ENCODE measurements at regions not wholly inside any gene's neighbourhood (a gene's known extent, or its start where the extent isn't known, plus 50 kb on each side); places are given as distances from the start of the nearest gene placed in this dataset.
A peak's percentile ranks its signal among the peaks of the same experiment; 100 is the strongest.

DNA sequence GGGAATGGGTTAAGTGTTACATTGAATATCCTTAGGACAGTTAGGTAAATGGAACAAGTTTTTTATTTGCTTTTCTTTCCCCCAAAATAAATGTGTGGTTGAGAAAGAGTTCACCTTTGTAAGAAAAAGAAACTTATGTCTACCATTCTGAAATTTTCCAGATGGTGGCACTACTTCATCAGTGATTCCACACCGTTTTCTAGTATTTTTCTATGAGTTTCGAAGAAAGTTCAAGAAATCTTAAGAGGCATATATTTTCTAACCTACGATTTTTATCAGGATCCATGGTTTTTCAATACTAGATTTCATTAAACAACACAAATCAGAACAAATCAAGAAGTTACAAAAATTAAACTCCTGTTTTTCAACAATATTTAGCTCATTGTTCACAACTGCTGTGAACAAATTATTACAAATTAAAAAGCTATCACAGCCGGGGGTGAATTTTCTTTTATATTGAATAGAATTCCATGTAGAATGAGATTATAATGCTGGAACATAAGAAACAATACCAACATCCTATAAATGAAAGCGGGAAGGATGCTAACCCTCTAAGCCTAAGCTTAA lies 163.1 kb upstream of the NPVF start:
- H3K27ac Mint-ChIP-seq, result no peak overlapping the region
- H3K27me3 Mint-ChIP-seq, result peaks cover 5% of the 10 kb centered on the region
- no peaks in the 10 kb centered on the region for H3K36me3 Mint-ChIP-seq
- no peaks in the 10 kb centered on the region for H3K4me1 Mint-ChIP-seq
- no peaks in the 10 kb centered on the region for H3K9me3 Mint-ChIP-seq
- H3K4me3 Mint-ChIP-seq, result no peak overlapping the region

GRCh38 chr7:25391961-25392587 lies 163.8 kb upstream of the NPVF start:
- Mint-ChIP-seq H3K27me3 (peaks cover 5% of the 10 kb centered on the region), H3K4me1 (no peaks in the 10 kb centered on the region), H3K4me3 (no peak overlapping the region), H3K27ac (no peak overlapping the region), H3K36me3 (no peaks in the 10 kb centered on the region), H3K9me3 (no peaks in the 10 kb centered on the region)

GRCh38 chr7:25392588-25393338 lies 164.5 kb upstream of the NPVF start:
- Mint-ChIP-seq H3K27ac (no peak overlapping the region), H3K9me3 (no peaks in the 10 kb centered on the region), H3K4me1 (no peaks in the 10 kb centered on the region), H3K4me3 (no peak overlapping the region), H3K36me3 (no peaks in the 10 kb centered on the region), H3K27me3 (peaks cover 5% of the 10 kb centered on the region)

GRCh38 chr7:25395976-25396375 lies 167.7 kb upstream of the NPVF start:
- Mint-ChIP-seq H3K4me1 (no peaks in the 10 kb centered on the region), H3K27me3 (no peaks in the 10 kb centered on the region), H3K9me3 (no peaks in the 10 kb centered on the region), H3K27ac (no peak overlapping the region), H3K4me3 (no peak overlapping the region), H3K36me3 (no peaks in the 10 kb centered on the region)

GRCh38 chr7:25396668-25397067 lies 168.4 kb upstream of the NPVF start:
- Mint-ChIP-seq H3K9me3 (no peaks in the 10 kb centered on the region), H3K4me1 (no peaks in the 10 kb centered on the region), H3K27ac (no peak overlapping the region), H3K27me3 (no peaks in the 10 kb centered on the region), H3K36me3 (no peaks in the 10 kb centered on the region), H3K4me3 (no peak overlapping the region)

DNA sequence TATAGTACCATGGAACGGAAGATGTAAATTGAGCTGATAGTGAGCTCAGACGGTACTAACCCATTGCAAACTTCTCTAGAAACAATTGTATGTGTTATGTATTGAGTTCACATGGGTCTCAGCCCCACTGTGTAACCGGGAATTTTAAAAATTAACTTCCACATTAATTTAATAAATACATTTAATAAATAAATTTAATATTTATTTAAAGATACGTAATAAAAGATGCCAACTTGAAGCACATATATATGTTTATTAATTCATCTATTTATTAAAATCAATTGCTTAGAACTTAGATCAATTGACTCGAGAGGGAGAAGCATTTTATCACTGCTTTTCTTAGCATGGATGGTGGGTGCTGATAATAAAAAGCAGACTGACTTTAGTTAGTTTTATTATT lies 170.1 kb upstream of the NPVF start:
- Mint-ChIP-seq H3K27ac (no peak overlapping the region), H3K27me3 (peaks cover 7% of the 10 kb centered on the region), H3K4me1 (no peaks in the 10 kb centered on the region), H3K36me3 (no peaks in the 10 kb centered on the region), H3K4me3 (no peak overlapping the region), H3K9me3 (no peaks in the 10 kb centered on the region)

- no peaks in the 10 kb centered on the region for H3K9me3 Mint-ChIP-seq
- H3K4me3 Mint-ChIP-seq, result no peak overlapping the region
- H3K27ac Mint-ChIP-seq, result no peak overlapping the region
These were observed 170.9 kb upstream of the NPVF start for GRCh38 chr7:25399000-25399750.

GRCh38 chr7:25402532-25402931 lies 174.2 kb upstream of the NPVF start:
- no peak overlapping the region for H3K27ac Mint-ChIP-seq
- no peaks in the 10 kb centered on the region for H3K36me3 Mint-ChIP-seq
- H3K4me1 Mint-ChIP-seq, result no peaks in the 10 kb centered on the region
- H3K27me3 Mint-ChIP-seq, result peaks cover 14% of the 10 kb centered on the region
- H3K4me3 Mint-ChIP-seq, result no peak overlapping the region
- no peaks in the 10 kb centered on the region for H3K9me3 Mint-ChIP-seq

More at GRCh38 chr7:25399000-25399750, 170.9 kb upstream of the NPVF start:
- no peaks in the 10 kb centered on the region for H3K36me3 Mint-ChIP-seq
- H3K27me3 Mint-ChIP-seq, result peaks cover 7% of the 10 kb centered on the region
- H3K4me1 Mint-ChIP-seq, result no peaks in the 10 kb centered on the region

- Mint-ChIP-seq H3K27ac (no peak overlapping the region), H3K36me3 (no peaks in the 10 kb centered on the region), H3K4me3 (no peak overlapping the region), H3K27me3 (peaks cover 29% of the 10 kb centered on the region), H3K9me3 (peaks cover 0 to 2% (median 0%) of the 10 kb centered on the region in 3 donors), H3K4me1 (no peaks in the 10 kb centered on the region)
These were observed 177.4 kb upstream of the NPVF start for GRCh38 chr7:25405736-25406135.

DNA sequence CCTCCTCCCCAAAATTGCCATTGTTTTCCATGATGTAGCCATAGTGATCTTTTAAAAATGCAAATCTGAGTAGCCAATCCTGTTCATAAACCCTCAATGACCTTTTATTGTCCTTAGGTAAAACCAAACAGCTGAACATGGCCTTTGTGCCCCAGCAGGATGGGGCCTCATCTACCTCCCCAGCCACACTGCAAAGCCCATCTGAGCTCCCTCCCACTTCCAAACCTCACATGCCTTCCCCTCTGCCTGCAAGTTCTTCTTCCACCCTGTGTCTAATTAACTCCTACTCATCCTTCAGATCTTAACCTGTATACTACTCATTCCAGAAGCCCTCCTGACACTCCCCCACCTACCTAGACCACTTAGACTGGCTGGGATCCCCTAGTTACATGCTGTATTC lies 178.8 kb upstream of the NPVF start:
- H3K36me3 Mint-ChIP-seq, result no peaks in the 10 kb centered on the region
- peaks cover 29% of the 10 kb centered on the region for H3K27me3 Mint-ChIP-seq
- no peak overlapping the region for H3K4me3 Mint-ChIP-seq
- H3K9me3 Mint-ChIP-seq, result peaks cover 0 to 2% (median 0%) of the 10 kb centered on the region in 3 donors
- H3K27ac Mint-ChIP-seq, result no peak overlapping the region
- H3K4me1 Mint-ChIP-seq, result no peaks in the 10 kb centered on the region

DNA sequence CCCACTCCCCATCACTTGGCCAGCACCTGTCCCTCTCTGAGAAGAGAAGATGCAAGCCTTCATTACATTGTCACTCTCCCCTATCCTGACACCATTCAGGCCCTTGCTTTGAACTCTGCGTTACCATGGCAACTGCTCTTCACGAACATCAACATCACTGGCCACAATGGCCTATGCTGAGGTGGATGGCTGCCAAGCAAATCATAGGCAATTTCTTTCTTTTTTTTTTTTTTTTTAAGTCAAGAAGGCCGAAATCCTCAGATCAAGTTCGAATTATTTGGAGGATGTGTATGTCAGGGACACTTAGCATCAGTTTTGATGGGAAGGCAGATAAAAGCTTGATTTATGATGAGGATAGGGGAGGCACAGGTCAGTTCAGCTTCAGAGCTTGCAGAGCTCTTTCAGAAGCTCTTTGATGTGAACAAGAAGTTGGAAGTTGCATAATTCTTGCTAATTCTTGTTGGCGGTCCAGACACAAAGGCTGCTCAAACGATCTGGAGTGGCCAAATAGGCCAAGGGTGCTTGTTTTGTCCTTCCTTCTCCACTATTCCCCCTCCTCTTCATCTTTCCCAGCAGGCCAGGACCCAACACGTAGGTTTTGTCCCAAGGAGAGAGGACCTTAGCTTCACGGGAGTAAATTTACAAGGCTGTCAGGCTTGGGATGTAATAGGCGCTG lies 179.9 kb upstream of the NPVF start:
- no peak overlapping the region for H3K27ac Mint-ChIP-seq
- peaks cover 24% of the 10 kb centered on the region for H3K27me3 Mint-ChIP-seq

GRCh38 chr7:25408876-25409275 lies 180.6 kb upstream of the NPVF start:
- H3K4me1 Mint-ChIP-seq, result no peaks in the 10 kb centered on the region
- peaks cover 22% of the 10 kb centered on the region for H3K27me3 Mint-ChIP-seq
- H3K4me3 Mint-ChIP-seq, result no peak overlapping the region
- H3K27ac Mint-ChIP-seq, result no peak overlapping the region
- H3K36me3 Mint-ChIP-seq, result no peaks in the 10 kb centered on the region
- peaks cover 0 to 2% (median 0%) of the 10 kb centered on the region in 3 donors for H3K9me3 Mint-ChIP-seq

More for the DNA sequence above, 179.9 kb upstream of the NPVF start:
- Mint-ChIP-seq H3K4me3 (no peak overlapping the region), H3K36me3 (no peaks in the 10 kb centered on the region), H3K9me3 (peaks cover 0 to 2% (median 0%) of the 10 kb centered on the region in 3 donors), H3K4me1 (no peaks in the 10 kb centered on the region)

DNA sequence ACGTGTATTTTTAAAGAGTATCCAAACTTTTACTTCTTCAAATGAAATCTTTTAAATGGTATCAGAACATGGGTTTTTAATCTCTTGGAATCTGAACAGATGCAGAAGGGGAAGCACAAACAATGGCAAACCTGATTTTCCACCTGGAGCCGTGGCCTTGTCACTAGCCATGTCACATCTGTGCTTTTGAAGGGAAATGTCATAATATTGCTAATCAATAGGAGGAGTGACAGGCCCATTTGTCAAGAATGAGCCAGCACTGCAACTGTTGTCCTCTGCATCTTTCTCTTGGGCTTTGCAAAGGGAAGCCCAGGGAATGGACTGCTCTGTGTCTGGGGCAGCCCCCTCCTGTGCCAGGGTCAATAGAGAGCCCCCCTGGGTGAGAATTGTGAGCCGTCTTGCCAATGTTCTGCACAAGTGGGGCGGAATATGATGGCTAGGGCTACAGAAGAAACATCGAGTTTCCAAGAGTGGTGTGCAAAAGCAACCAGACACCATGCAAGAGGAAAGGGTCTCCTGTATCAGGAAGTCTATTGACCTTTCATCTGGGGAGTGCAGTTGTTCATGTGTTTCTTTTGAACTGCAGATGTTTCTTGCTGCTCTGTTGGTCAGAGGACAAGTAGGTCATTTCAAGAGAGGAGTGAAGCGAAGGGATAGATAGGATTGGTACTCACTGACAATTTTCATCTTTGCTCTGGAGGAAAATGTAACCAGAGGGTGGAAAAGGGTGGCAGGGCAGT lies 181.8 kb upstream of the NPVF start:
- H3K27me3 Mint-ChIP-seq, result peaks cover 22% of the 10 kb centered on the region
- no peaks in the 10 kb centered on the region for H3K36me3 Mint-ChIP-seq
- no peak overlapping the region for H3K4me3 Mint-ChIP-seq

GRCh38 chr7:25420771-25421170 lies 192.5 kb upstream of the NPVF start:
- H3K4me3 Mint-ChIP-seq, result no peak overlapping the region
- H3K9me3 Mint-ChIP-seq, result no peaks in the 10 kb centered on the region
- no peaks in the 10 kb centered on the region for H3K36me3 Mint-ChIP-seq
- no peaks in the 10 kb centered on the region for H3K4me1 Mint-ChIP-seq
- no peak overlapping the region for H3K27ac Mint-ChIP-seq
- H3K27me3 Mint-ChIP-seq, result peaks cover 3% of the 10 kb centered on the region

More for the DNA sequence above, 181.8 kb upstream of the NPVF start:
- Mint-ChIP-seq H3K9me3 (peaks cover 0 to 2% (median 0%) of the 10 kb centered on the region in 3 donors), H3K4me1 (no peaks in the 10 kb centered on the region), H3K27ac (peak overlapping the region in 1 of 3 donors; percentile 59)
